NCI-H748 treated with DMSO at 0.1 percent for 48 hours (cell line): ENCODE measurements at regions not wholly inside any gene's neighbourhood (a gene's known extent, or its start where the extent isn't known, plus 50 kb on each side); places are given as distances from the start of the nearest gene placed in this dataset.

Experiments
- DNase-seq: peaks from one replicate; lab custom pipeline; 2025; lab: John Stamatoyannopoulos, UW

DNA sequence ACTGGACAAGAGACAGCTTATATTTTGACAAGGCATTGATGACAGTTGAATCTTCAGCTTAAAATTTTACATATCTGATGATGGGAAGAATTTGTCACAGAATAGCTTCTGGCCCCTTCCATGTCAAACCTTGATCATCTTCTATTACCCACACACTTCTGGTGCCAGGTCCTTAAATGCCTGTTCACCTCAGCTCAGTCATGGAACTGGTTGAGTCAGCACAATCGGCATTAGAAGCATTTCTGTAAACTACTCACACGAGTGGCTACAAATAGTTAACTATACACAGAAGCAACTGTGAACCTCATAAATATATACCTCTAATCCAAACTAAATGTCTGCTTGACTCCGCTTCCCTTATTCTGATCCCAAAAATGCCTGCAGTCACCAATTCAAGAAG is 161.2 kb downstream of the FOXO1 start:
- DNase-seq, result no peak
